22Rv1 (cell line): ENCODE measurements at regions not wholly inside any gene's neighbourhood (a gene's known extent, or its start where the extent isn't known, plus 50 kb on each side); places are given as distances from the start of the nearest gene placed in this dataset.
"Not testable (repeated sequence)": the region's sequence is repeated elsewhere in the genome, so short reads cannot be mapped to it uniquely, and the experiment has no call there.

ENCODE experiments used
- H3K27ac ChIP-seq: fragments of 450-650 bp; 2 replicates; pipeline ENCODE4 v1.5.1; 2017
- CTCF ChIP-seq: fragments of 450-650 bp; IDR thresholded peaks from 2 replicates; pipeline ENCODE4 v1.5.1; 2017; ENCODE audit warnings: mild to moderate bottlenecking
- ZFX ChIP-seq: fragments of 450-650 bp; IDR thresholded peaks from 2 replicates; pipeline ENCODE4 v1.6.1; 2017; ENCODE audit warnings: antibody characterized with exemption, borderline replicate concordance

DNA sequence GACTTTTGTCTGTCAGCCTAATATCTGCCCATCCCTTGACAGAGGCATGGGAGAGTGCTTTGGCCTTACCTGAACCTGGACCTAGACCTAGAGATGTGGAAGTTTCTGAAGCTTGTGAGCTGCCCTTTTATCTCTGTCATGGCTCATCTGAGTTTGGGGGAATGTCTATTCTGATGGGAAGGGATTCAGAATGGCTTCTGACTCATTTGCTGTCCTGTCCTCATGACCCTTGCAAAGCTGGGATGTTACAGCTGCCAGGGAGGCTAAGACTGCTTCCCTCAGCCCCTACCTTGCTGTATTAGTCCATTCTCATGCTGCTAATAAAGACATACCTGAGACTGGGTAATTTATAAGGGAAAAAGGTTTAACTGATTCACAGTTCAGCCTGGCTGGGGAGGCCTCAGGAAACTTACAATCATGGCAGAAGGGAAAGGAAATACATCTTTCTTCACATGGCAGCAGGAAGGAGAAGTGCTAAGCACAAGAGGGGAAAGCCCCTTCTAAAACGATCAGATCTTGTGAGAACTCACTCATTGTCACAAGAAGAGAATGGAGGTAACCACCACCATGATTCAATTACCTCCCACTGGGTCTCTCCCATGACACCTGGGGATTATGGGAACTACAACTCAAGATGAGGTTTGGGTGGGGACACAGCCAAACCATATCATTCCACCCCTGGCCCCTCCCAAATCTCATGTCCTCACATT, 252.2 kb downstream of the ERMARD start:
- H3K27ac ChIP-seq = no peak overlapping the region
- TF ChIP-seq CTCF = no peak
- no peak for TF ChIP-seq ZFX

DNA sequence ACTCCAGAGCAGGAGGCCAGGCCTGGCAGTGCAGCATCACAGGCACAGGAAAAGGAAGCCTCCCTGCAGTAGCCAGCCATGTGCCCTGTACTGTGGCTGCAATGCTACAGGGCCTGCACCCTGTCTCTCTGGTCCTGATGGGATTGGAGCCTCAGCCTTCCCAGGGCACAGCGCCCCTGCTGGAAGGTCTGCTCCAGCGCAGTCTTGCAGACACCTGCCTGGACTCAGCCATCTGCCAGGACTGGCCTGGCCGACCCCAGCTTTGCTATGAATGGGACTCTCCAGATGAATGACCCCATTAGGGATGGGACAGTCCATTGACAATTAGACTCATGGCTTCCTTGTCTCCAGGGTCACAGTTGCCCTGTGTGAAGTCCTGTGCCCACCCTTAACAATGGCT, 251.6 kb downstream of the ERMARD start:
- TF ChIP-seq CTCF (peak; percentile 35), ZFX (no peak)
- H3K27ac ChIP-seq = no peak overlapping the region

DNA sequence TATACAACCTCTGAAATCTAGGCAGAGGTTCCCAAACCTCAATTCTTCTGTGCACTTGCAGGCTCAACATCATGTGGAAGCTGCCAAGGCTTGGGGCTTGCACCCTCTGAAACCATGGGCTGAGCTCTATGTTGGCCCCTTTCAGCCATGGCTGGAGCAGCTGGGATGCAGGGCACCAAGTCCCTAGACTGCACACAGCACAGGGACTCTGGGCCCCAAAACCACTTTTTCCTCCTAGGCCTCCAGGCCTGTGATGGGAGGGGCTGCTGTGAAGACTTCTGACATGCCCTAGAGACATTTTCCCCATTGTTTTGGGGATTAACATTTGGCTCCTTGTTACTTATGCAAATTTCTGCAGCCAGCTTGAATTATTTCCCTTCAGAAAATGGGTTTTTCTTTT, 250.4 kb downstream of the ERMARD start:
- H3K27ac ChIP-seq = not testable (repeated sequence)

GRCh38 chr6:170000071-170000843, 248.8 kb downstream of the ERMARD start:
- TF ChIP-seq CTCF (no peak), ZFX (no peak)
- no peak overlapping the region for H3K27ac ChIP-seq

DNA sequence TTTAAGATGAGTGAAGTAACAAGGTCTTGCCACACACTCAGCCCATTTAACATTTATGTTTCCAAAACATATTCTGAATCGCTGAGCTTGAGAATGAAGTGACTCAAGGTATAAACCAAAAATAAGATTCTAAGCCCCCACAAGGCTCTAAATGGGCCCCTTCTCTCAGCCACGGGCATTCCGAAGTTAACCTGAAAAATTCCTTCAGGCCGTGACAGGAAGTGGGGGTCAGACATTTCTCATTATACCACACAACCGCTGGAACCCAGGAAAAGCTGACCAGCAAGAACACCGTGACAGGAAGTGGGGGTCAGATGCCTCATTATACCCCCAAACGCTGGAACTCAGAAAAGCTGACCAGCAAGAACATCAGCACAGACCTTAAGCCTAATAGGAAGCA, 247.9 kb downstream of the ERMARD start:
- TF ChIP-seq CTCF = no peak
- no peak for TF ChIP-seq ZFX

GRCh38 chr6:169998457-169998856, 247.0 kb downstream of the ERMARD start:
- H3K27ac ChIP-seq = no peak overlapping the region
- TF ChIP-seq CTCF (no peak), ZFX (no peak)

More for the DNA sequence above, 247.9 kb downstream of the ERMARD start:
- H3K27ac ChIP-seq = no peak overlapping the region

GRCh38 chr6:169997930-169998218, 246.5 kb downstream of the ERMARD start:
- H3K27ac ChIP-seq = no peak overlapping the region
- TF ChIP-seq CTCF (no peak), ZFX (no peak)
